ENCODE measurements at regions not wholly inside any gene's neighbourhood (a gene's known extent, or its start where the extent isn't known, plus 50 kb on each side); places are given as distances from the start of the nearest gene placed in this dataset.

GRCh38 chr9:18195223-18195622 lies 278.7 kb upstream of the ADAMTSL1 start:
- H3K4me3 ChIP-seq (ENCODE audit: low read depth in 1 of 2, low read length in 2 of 2), result no peak overlapping the region
- H3K27ac ChIP-seq (ENCODE audit: low read depth in 2 of 2, low read length in 1 of 2), result no peak overlapping the region
- no peaks in the 10 kb centered on the region for H3K27me3 ChIP-seq (ENCODE audit: control insufficient read depth in 1 of 2, insufficient read depth in 2 of 2, low read length in 2 of 2)
- no peaks in the 10 kb centered on the region for H3K36me3 ChIP-seq (ENCODE audit: control insufficient read depth in 2 of 2, insufficient read depth in 2 of 2, low read length in 1 of 2)
- H3K4me1 ChIP-seq (ENCODE audit: control insufficient read depth in 2 of 2, insufficient read depth in 2 of 2, low read length in 1 of 2), result no peaks in the 10 kb centered on the region
- H3K9me3 ChIP-seq (ENCODE audit: control insufficient read depth in 2 of 2, insufficient read depth in 1 of 2, low read depth in 1 of 2, low read length in 1 of 2), result no peaks in the 10 kb centered on the region
- 83 to 91% methylated on average over 3 of the region's 3 CpGs for WGBS, 2 donors

- H3K9me3 ChIP-seq (ENCODE audit: control insufficient read depth in 2 of 2, insufficient read depth in 1 of 2, low read depth in 1 of 2, low read length in 1 of 2), result no peaks in the 10 kb centered on the region
- no peaks in the 10 kb centered on the region for H3K36me3 ChIP-seq (ENCODE audit: control insufficient read depth in 2 of 2, insufficient read depth in 2 of 2, low read length in 1 of 2)
- H3K4me3 ChIP-seq (ENCODE audit: low read depth in 1 of 2, low read length in 2 of 2), result no peak overlapping the region
- H3K27me3 ChIP-seq (ENCODE audit: control insufficient read depth in 1 of 2, insufficient read depth in 2 of 2, low read length in 2 of 2), result no peaks in the 10 kb centered on the region
- no peaks in the 10 kb centered on the region for H3K4me1 ChIP-seq (ENCODE audit: control insufficient read depth in 2 of 2, insufficient read depth in 2 of 2, low read length in 1 of 2)
- no peak overlapping the region for H3K27ac ChIP-seq (ENCODE audit: low read depth in 2 of 2, low read length in 1 of 2)
- WGBS, 2 donors, result 78 to 84% methylated on average over 4 of the region's 4 CpGs
Observed at GRCh38 chr9:18202924-18203323, 271.0 kb upstream of the ADAMTSL1 start.

GRCh38 chr9:18207735-18208134 lies 266.2 kb upstream of the ADAMTSL1 start:
- no peaks in the 10 kb centered on the region for H3K27me3 ChIP-seq (ENCODE audit: control insufficient read depth in 1 of 2, insufficient read depth in 2 of 2, low read length in 2 of 2)
- no peaks in the 10 kb centered on the region for H3K36me3 ChIP-seq (ENCODE audit: control insufficient read depth in 2 of 2, insufficient read depth in 2 of 2, low read length in 1 of 2)
- WGBS, 2 donors, result 81 to 87% methylated on average over 3 of the region's 3 CpGs
- H3K9me3 ChIP-seq (ENCODE audit: control insufficient read depth in 2 of 2, insufficient read depth in 1 of 2, low read depth in 1 of 2, low read length in 1 of 2), result no peaks in the 10 kb centered on the region
- H3K4me3 ChIP-seq (ENCODE audit: low read depth in 1 of 2, low read length in 2 of 2), result no peak overlapping the region
- H3K4me1 ChIP-seq (ENCODE audit: control insufficient read depth in 2 of 2, insufficient read depth in 2 of 2, low read length in 1 of 2), result no peaks in the 10 kb centered on the region
- no peak overlapping the region for H3K27ac ChIP-seq (ENCODE audit: low read depth in 2 of 2, low read length in 1 of 2)

GRCh38 chr9:18208166-18209059 lies 265.5 kb upstream of the ADAMTSL1 start:
- Histone ChIP-seq H3K36me3 (ENCODE audit: control insufficient read depth in 2 of 2, insufficient read depth in 2 of 2, low read length in 1 of 2) (no peaks in the 10 kb centered on the region), H3K4me3 (ENCODE audit: low read depth in 1 of 2, low read length in 2 of 2) (no peak overlapping the region), H3K9me3 (ENCODE audit: control insufficient read depth in 2 of 2, insufficient read depth in 1 of 2, low read depth in 1 of 2, low read length in 1 of 2) (no peaks in the 10 kb centered on the region), H3K27me3 (ENCODE audit: control insufficient read depth in 1 of 2, insufficient read depth in 2 of 2, low read length in 2 of 2) (no peaks in the 10 kb centered on the region), H3K4me1 (ENCODE audit: control insufficient read depth in 2 of 2, insufficient read depth in 2 of 2, low read length in 1 of 2) (no peaks in the 10 kb centered on the region), H3K27ac (ENCODE audit: low read depth in 2 of 2, low read length in 1 of 2) (no peak overlapping the region)
- 17 to 20% methylated on average over 3 of the region's 3 CpGs for WGBS, 2 donors

GRCh38 chr9:18215626-18216025 lies 258.3 kb upstream of the ADAMTSL1 start:
- Histone ChIP-seq H3K27me3 (ENCODE audit: control insufficient read depth in 1 of 2, insufficient read depth in 2 of 2, low read length in 2 of 2) (no peaks in the 10 kb centered on the region), H3K27ac (ENCODE audit: low read depth in 2 of 2, low read length in 1 of 2) (no peak overlapping the region), H3K4me3 (ENCODE audit: low read depth in 1 of 2, low read length in 2 of 2) (no peak overlapping the region), H3K4me1 (ENCODE audit: control insufficient read depth in 2 of 2, insufficient read depth in 2 of 2, low read length in 1 of 2) (no peaks in the 10 kb centered on the region), H3K36me3 (ENCODE audit: control insufficient read depth in 2 of 2, insufficient read depth in 2 of 2, low read length in 1 of 2) (no peaks in the 10 kb centered on the region), H3K9me3 (ENCODE audit: control insufficient read depth in 2 of 2, insufficient read depth in 1 of 2, low read depth in 1 of 2, low read length in 1 of 2) (no peaks in the 10 kb centered on the region)
- 84 to 86% methylated on average over 3 of the region's 3 CpGs for WGBS, 2 donors

- Histone ChIP-seq H3K27me3 (ENCODE audit: control insufficient read depth in 1 of 2, insufficient read depth in 2 of 2, low read length in 2 of 2) (no peaks in the 10 kb centered on the region), H3K27ac (ENCODE audit: low read depth in 2 of 2, low read length in 1 of 2) (no peak overlapping the region), H3K4me3 (ENCODE audit: low read depth in 1 of 2, low read length in 2 of 2) (no peak overlapping the region), H3K36me3 (ENCODE audit: control insufficient read depth in 2 of 2, insufficient read depth in 2 of 2, low read length in 1 of 2) (no peaks in the 10 kb centered on the region), H3K9me3 (ENCODE audit: control insufficient read depth in 2 of 2, insufficient read depth in 1 of 2, low read depth in 1 of 2, low read length in 1 of 2) (no peaks in the 10 kb centered on the region), H3K4me1 (ENCODE audit: control insufficient read depth in 2 of 2, insufficient read depth in 2 of 2, low read length in 1 of 2) (no peaks in the 10 kb centered on the region)
- 50 to 92% methylated on average over 1 of the region's 1 CpG for WGBS, 2 donors
Observed at GRCh38 chr9:18216376-18216775, 257.6 kb upstream of the ADAMTSL1 start.

- no peak overlapping the region for H3K4me3 ChIP-seq (ENCODE audit: low read depth in 1 of 2, low read length in 2 of 2)
- no peaks in the 10 kb centered on the region for H3K27me3 ChIP-seq (ENCODE audit: control insufficient read depth in 1 of 2, insufficient read depth in 2 of 2, low read length in 2 of 2)
- 89 to 90% methylated on average over 3 of the region's 3 CpGs for WGBS, 2 donors
- H3K4me1 ChIP-seq (ENCODE audit: control insufficient read depth in 2 of 2, insufficient read depth in 2 of 2, low read length in 1 of 2), result no peaks in the 10 kb centered on the region
- no peaks in the 10 kb centered on the region for H3K36me3 ChIP-seq (ENCODE audit: control insufficient read depth in 2 of 2, insufficient read depth in 2 of 2, low read length in 1 of 2)
- H3K9me3 ChIP-seq (ENCODE audit: control insufficient read depth in 2 of 2, insufficient read depth in 1 of 2, low read depth in 1 of 2, low read length in 1 of 2), result no peaks in the 10 kb centered on the region
- no peak overlapping the region for H3K27ac ChIP-seq (ENCODE audit: low read depth in 2 of 2, low read length in 1 of 2)
Observed at GRCh38 chr9:18228101-18228500, 245.9 kb upstream of the ADAMTSL1 start.

GRCh38 chr9:18229992-18230676 lies 243.8 kb upstream of the ADAMTSL1 start:
- WGBS, 2 donors, result 73 to 78% methylated on average over 2 of the region's 2 CpGs
- H3K4me1 ChIP-seq (ENCODE audit: control insufficient read depth in 2 of 2, insufficient read depth in 2 of 2, low read length in 1 of 2), result no peaks in the 10 kb centered on the region
- H3K27me3 ChIP-seq (ENCODE audit: control insufficient read depth in 1 of 2, insufficient read depth in 2 of 2, low read length in 2 of 2), result no peaks in the 10 kb centered on the region
- no peaks in the 10 kb centered on the region for H3K36me3 ChIP-seq (ENCODE audit: control insufficient read depth in 2 of 2, insufficient read depth in 2 of 2, low read length in 1 of 2)
- no peaks in the 10 kb centered on the region for H3K9me3 ChIP-seq (ENCODE audit: control insufficient read depth in 2 of 2, insufficient read depth in 1 of 2, low read depth in 1 of 2, low read length in 1 of 2)
- H3K4me3 ChIP-seq (ENCODE audit: low read depth in 1 of 2, low read length in 2 of 2), result no peak overlapping the region
- H3K27ac ChIP-seq (ENCODE audit: low read depth in 2 of 2, low read length in 1 of 2), result no peak overlapping the region

- Histone ChIP-seq H3K9me3 (ENCODE audit: control insufficient read depth in 2 of 2, insufficient read depth in 1 of 2, low read depth in 1 of 2, low read length in 1 of 2) (no peaks in the 10 kb centered on the region), H3K27ac (ENCODE audit: low read depth in 2 of 2, low read length in 1 of 2) (no peak overlapping the region), H3K4me3 (ENCODE audit: low read depth in 1 of 2, low read length in 2 of 2) (no peak overlapping the region), H3K4me1 (ENCODE audit: control insufficient read depth in 2 of 2, insufficient read depth in 2 of 2, low read length in 1 of 2) (no peaks in the 10 kb centered on the region), H3K36me3 (ENCODE audit: control insufficient read depth in 2 of 2, insufficient read depth in 2 of 2, low read length in 1 of 2) (no peaks in the 10 kb centered on the region), H3K27me3 (ENCODE audit: control insufficient read depth in 1 of 2, insufficient read depth in 2 of 2, low read length in 2 of 2) (no peaks in the 10 kb centered on the region)
- 76 to 81% methylated on average over 4 of the region's 4 CpGs for WGBS, 2 donors
Observed at GRCh38 chr9:18233311-18233710, 240.6 kb upstream of the ADAMTSL1 start.

Measured in esophagus (tissue), 2 donors.